Stimulated activated naive CD8-positive, alpha-beta T cell treated with anti-CD3 and anti-CD28 coated beads, Interleukin-15, Interleukin-2, amounts not matched to agents 100 U/mL and 50 U/mL, for 24 hours (primary cell): ENCODE measurements at regions not wholly inside any gene's neighbourhood (a gene's known extent, or its start where the extent isn't known, plus 50 kb on each side); places are given as distances from the start of the nearest gene placed in this dataset.
"Not testable (repeated sequence)": the region's sequence is repeated elsewhere in the genome, so short reads cannot be mapped to it uniquely, and the experiment has no call there.

Source experiments
- ATAC-seq: fragments of 150-1000 bp; cut with Tn5 transposase; one replicate; pipeline ENCODE4 v1.10.0; 2021
- DNase-seq: peaks from one replicate; pipeline ENCODE4 v3.0.0; 2021

DNA sequence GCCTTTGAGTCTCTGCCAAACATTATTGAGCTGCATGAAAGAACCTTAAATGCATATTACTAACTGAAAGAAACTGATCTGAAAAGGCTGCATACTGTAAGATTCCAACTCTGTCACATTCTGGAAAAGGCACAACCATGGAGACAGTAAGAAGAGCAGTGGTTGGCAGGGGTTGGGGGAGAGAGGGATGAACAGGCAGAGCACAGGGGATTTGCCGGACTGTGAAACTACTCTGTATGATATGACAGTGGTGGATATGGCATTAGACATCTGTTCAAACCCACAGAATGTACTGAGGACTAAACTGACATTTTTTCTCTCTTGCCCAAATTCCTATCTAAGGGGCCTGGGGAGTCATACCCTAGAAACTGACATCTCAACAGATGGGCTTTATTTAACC lies 138.4 kb downstream of the KCNJ12 start:
- not testable (repeated sequence) for DNase-seq, ATAC-seq

- DNase-seq: no peak
- ATAC-seq: no peak
Observed at GRCh38 chr17:21517538-21518293, 141.6 kb downstream of the KCNJ12 start.

DNA sequence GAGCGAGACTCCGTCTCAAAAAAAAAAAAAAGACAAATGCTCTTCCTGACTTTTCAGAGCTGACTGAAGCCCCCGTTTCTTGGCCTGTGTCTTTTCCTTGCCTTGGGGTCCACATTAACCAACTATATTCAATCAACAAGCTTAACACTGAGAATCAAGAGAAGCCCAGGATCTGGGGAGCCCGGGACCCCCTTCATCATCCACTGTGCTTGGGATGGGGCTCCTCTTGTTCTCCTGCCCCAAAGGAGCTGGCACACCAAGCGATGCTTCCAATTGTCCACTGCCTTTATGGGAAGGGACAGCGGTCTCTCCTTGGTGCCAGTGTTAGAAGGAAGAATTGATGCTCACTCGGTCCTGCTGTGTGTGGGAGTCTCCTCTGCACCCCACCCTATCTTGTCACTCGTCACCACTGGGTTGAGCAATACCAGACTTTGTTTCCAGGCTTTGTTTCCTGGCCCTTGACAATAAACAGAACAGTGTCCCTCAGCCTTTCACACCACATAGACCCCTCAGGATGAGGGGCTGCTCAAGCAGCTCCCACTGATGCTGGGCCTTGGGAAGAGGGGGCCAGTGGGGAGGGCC lies 146.7 kb downstream of the KCNJ12 start:
- DNase-seq (no peak), ATAC-seq (no peak)

DNA sequence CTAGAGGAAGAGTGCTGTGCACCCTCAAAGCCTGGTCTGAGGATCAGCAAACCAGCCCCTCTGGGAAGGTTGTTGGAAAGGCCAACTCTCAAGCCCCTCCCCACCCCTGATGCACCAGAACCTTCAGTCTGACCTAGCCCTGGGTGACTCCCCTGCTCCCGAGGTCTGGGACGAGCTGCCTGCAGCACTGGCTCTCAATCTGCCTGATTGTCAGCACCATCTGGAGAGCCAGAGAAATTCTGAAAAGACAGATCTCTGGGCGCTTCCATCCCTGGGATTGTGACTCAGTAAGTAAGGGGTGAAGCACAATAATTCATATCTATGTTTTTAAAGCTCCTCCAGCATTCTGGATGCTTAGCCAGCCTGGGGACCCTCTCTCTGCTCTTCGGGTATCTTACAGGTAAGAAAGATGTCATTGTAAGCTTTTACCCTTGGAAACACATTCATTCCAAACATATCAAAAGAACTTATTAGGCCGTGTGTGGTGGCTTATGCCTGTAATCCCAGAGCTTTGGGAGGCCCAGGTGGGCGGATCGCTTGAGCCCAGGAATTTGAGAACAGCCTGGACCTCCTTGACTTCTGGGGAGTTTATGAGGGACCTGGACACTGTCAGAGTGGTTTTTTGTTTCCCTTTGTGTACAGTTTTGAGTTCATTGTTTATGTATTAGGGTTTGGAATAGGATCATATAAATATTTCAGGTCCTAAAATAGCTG lies 147.5 kb downstream of the KCNJ12 start:
- DNase-seq: no peak
- ATAC-seq: no peak

DNA sequence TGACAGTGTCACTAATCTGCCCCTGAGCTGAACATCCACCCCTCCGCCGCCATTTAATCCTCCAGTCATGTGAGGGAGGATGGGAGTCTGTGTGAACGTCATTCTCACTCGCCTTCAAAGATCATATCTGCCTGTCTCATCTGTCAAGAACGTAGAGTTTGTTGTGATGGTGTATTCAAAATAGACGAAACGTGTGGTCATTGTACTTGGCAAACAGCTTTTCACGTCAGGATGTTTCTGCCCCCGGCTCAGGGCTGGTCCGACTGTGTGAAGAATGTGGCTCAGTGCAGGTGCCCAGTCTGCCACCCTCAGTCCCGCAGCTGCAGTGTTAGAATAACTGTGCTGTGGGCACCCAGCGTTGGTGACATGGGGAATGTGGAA lies 148.0 kb downstream of the KCNJ12 start:
- ATAC-seq (no peak), DNase-seq (no peak)

GRCh38 chr17:21525464-21526130 lies 149.4 kb downstream of the KCNJ12 start:
- ATAC-seq: no peak
- no peak for DNase-seq

DNA sequence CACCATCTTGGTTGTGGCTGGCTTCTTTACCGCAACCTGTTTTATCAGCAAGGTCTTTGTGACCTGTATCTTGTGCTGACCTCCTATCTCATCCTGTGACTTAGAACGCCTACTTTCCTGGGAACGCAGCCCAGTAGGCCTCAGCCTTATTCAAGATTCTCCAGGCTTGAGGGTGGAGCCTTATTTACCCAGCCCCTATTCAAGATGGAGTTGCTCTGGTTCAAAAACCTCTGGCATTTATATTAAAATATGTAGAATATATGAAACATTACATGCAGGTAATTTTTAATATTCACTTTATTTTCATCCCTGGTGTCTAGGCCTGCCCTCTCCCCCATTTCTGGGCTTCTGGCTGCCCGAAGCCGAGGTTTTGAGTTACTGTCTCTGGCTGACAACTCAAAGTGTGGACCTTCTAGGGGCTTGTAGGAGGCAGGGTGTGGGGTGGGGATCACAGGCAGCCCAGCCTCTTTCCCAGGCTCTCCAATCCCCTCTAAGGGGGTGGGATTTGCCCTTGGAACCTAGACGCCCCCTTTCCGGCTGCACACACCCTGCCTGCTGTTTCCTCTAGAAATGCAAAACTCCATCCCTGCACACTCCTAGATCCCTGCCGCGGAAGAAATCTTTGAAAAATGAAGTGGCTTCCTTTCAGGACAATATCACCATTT lies 152.0 kb downstream of the KCNJ12 start:
- ATAC-seq: no peak
- DNase-seq: no peak

GRCh38 chr17:21530311-21530710 lies 154.2 kb downstream of the KCNJ12 start:
- DNase-seq: no peak
- ATAC-seq: no peak

DNA sequence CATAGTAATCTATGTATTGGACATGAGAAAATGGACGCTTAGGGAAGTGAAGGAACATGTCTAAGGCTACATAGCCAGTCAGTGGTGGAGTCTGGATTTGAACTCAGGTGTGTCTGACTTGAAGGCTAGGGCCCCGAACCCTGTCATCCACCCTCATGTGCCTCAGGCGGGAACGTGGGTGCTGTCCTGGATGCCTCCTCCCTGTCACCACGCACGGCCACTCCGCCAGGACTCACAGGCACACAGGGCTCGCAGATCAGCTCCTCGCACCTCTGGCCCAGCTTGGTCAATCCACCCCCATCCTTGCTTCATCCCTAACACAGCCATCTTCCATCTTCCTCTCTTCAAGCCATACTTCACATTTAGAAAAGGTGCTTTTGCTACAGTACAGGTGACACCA lies 154.7 kb downstream of the KCNJ12 start:
- DNase-seq (no peak), ATAC-seq (no peak)

DNA sequence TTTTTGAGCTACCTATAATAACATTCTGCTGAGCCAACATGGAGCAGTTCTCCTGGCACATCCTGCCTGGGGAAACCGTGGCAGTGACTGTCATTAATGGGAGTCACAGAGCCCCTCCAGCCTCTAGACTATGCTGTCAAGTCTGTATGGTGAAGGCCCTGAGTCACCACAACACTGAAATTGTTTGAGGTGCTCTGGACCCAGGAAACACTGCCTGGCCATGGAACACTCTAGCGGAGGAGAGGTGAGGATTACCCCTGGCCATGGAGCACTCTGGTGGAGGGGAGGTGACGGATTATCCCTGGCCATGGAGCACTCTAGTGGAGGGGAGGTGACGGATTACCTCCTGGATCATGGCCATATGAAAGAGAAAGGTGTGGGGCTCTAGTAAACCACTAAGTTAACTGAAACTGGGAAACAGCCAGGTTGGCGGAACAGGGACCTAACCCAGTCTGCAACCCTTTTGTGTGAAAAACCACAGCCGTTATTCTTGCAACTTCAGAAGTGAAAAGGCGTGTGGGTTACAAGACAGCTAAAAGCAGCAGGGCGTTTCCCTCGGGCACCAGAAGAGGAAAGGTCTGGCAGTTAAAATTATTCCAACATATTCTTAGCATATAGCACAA lies 156.7 kb downstream of the KCNJ12 start:
- peak; percentile 32 for ATAC-seq
- no peak for DNase-seq

DNA sequence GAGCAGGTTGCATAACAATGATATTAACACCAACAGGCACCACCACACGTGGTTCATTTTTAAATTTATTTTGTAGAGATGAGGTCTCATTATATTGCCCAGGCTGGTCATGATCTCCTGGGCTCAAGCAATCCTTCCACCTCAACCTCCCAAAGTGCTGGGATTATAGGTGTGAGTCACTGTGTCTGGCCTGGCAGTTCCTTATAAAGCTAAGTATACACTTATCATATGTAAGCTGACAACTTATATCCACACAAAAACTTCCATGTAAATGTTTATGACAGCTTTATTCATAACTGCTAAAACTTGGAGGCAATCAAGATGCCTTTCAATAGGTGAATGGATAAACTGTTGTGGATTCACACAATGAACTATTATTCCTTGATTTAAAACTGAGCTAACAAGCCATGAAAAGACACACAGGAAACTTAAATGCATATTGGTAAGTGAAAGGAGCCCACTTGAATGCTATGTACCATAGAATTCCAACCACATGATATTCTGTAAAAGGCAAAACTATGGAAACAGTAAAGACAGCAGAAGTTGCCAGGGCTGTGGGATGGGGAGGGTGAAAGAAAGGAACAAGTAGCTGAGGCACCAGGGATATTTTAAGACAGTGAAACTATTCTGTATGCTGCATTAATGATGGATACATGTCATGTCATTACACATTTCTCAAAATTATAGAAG lies 156.5 kb upstream of the KCNJ18 start:
- ATAC-seq: no peak
- DNase-seq: no peak

DNA sequence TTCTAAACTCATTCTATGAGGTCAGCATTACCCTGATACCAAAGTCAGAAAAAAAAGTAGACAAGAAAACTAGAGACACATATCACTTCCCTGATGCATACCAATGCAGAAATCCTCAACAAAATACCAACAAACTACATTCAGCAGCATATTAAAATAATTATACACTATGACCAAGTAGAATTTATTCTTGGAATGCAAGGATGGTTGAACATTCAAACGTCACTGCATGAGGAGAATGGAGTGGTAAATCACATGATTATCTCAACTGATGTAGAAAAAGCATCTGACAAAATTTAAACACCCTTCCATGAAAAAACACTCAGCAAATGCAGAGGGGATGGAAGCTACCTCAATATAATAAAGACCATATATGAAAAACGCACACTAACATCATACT lies 155.0 kb upstream of the KCNJ18 start:
- DNase-seq: no peak
- no peak for ATAC-seq

DNA sequence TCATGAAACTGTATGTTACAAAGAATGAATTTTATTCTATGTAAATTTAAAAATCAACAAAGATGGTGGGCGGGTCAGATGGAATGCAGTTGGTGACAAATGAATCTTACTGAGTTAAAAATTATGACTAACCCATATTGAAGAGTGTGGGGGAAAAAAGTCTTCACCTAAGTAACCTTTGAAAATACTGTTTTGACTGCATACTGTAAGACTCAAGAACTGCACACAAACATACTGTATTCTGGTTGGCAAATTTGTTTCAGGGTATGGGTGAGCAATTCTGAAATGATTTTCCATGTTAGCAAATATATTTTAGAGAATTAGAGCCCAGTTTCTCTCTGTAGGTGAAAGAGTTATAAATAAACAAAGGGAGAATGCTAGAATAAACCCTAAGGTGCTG lies 153.7 kb upstream of the KCNJ18 start:
- DNase-seq (no peak), ATAC-seq (peak; percentile 92)

GRCh38 chr17:21539146-21539545 lies 153.2 kb upstream of the KCNJ18 start:
- ATAC-seq (no peak), DNase-seq (no peak)

DNA sequence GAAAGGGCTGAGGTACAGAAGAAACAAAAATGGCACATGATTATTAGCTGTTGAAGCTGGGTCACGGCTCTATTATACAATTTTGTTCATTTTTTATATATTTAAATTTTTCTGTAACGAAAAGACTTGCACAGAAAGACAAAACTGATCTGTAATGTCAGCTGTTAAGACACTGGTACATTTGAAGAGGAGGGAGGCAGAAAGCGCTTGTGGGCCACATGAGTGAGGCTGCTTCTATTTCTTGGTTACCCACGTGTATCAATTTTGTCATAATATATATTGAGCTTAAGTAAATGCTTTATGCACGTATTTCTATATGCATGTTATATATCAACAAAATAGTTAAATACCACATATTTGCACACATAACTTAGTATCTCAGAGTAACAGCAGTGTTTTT lies 151.8 kb upstream of the KCNJ18 start:
- no peak for DNase-seq
- no peak for ATAC-seq

- DNase-seq: no peak
- ATAC-seq: no peak
Observed at GRCh38 chr17:21542070-21542469, 150.3 kb upstream of the KCNJ18 start.

DNA sequence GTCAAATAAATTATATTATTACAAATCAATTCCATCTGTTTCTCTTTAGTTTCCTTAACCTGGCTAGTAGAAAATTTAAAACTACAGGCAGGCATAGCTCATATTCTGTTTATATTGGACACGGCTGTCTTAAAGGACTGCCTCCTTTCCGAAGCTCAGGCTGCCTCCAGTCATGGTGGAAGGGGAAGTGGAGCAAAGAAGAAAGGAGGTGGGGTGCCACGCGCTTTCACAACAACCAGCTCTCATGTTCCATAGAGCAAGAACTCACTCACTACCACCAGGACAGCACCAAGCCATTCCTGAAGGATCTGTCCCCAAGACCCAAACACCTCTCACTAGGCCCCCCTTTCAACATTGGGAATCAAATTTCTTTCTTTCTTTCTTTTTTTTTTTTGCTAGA lies 149.3 kb upstream of the KCNJ18 start:
- no peak for ATAC-seq
- no peak for DNase-seq

DNA sequence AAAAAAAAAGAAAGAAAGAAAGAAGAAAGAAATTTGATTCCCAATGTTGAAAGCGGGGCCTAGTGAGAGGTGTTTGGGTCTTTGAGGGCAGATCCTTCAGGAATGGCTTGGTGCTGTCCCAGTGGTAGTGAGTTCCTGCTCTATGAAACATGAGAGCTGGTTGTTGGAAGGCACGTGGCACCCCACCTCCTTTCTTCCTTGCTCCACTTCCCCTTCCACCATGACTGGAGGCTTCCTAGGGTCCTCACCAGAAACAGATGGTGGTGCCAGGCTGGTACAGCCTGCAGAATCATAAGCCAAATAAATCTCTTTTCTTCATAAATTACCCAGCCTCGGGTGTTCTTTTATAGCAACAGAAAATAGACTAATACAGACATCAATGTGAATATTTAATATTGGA lies 147.3 kb upstream of the KCNJ18 start:
- DNase-seq: no peak

GRCh38 chr17:21548236-21548635 lies 144.1 kb upstream of the KCNJ18 start:
- no peak for ATAC-seq
- no peak for DNase-seq

More for the DNA sequence above, 147.3 kb upstream of the KCNJ18 start:
- ATAC-seq: no peak

- DNase-seq (peak; percentile 42), ATAC-seq (peak; percentile 37)
Observed at GRCh38 chr17:21549107-21549687, 143.1 kb upstream of the KCNJ18 start.

DNA sequence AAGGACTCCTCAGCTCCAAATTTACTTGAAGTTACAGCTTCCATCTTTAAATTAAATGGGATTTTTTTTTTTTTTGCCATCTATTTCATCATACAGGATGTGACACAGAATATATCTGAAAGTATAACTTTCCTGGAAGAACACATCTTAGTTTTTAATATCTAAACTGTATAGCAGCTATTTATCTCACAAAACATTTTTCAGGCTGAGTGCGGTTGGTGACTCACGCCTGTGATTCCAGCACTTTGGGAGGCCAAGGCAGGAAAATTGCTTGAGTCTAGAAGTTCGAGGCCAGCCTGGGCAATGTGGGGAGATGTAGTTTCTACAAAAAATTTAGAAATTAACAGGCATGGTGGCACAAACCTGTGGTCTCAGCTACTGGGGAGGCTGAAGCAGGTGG lies 142.3 kb upstream of the KCNJ18 start:
- DNase-seq: peak; percentile 36
- ATAC-seq: not testable (repeated sequence)
